ENCODE measurements at regions not wholly inside any gene's neighbourhood (a gene's known extent, or its start where the extent isn't known, plus 50 kb on each side); places are given as distances from the start of the nearest gene placed in this dataset.

DNA sequence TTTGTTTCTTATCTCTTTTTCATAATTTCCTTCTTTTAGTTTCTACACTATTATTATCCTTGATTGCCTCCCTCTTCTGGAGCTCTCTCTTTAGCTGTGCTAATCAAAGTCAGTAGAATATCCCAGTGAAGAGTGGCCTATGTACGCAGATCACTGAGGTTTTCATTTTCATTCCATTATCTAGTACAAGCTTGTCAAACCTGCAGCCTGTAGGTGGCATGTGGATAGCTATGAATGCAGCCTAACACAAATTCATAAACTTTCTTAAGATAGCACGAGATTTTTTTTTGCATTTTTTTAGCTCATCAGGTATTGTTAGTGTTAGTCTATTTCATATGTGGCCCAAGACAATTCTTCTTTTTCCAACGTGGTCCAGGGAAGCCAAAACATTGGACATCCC lies 825.7 kb upstream of the MAP3K7 start:
- TF ChIP-seq, protein P1, sequence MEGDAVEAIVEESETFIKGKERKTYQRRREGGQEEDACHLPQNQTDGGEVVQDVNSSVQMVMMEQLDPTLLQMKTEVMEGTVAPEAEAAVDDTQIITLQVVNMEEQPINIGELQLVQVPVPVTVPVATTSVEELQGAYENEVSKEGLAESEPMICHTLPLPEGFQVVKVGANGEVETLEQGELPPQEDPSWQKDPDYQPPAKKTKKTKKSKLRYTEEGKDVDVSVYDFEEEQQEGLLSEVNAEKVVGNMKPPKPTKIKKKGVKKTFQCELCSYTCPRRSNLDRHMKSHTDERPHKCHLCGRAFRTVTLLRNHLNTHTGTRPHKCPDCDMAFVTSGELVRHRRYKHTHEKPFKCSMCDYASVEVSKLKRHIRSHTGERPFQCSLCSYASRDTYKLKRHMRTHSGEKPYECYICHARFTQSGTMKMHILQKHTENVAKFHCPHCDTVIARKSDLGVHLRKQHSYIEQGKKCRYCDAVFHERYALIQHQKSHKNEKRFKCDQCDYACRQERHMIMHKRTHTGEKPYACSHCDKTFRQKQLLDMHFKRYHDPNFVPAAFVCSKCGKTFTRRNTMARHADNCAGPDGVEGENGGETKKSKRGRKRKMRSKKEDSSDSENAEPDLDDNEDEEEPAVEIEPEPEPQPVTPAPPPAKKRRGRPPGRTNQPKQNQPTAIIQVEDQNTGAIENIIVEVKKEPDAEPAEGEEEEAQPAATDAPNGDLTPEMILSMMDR (optimal IDR thresholded peaks at IDR 0.05 in 1 of 3, IDR thresholded peaks at IDR 0.05 in 1 of 3, conservative IDR thresholded peaks at IDR 0.05 in 1 of 3; ENCODE audit: extremely low read depth in 1 of 3, insufficient read depth in 2 of 3, low read length in 3 of 3) = no peak
- no peak for TF ChIP-seq EZH2 (IDR thresholded peaks at IDR 0.05; ENCODE audit: low read length)

Data from keratinocyte (primary cell).